HG02798 (cell line): ENCODE measurements at regions not wholly inside any gene's neighbourhood (a gene's known extent, or its start where the extent isn't known, plus 50 kb on each side); places are given as distances from the start of the nearest gene placed in this dataset.
"Not testable (repeated sequence)": the region's sequence is repeated elsewhere in the genome, so short reads cannot be mapped to it uniquely, and the experiment has no call there.

Source experiments
- ATAC-seq: cut with Tn5 transposase; IDR thresholded peaks from one replicate; pipeline ENCODE4 v1.9.1; 2021; ENCODE audit warnings: mild to moderate bottlenecking; ENCODE audit not compliant: unreplicated experiment, poor library complexity

GRCh38 chr2:3116371-3116770 lies 261.2 kb downstream of the EIPR1 start:
- ATAC-seq, result no peak

DNA sequence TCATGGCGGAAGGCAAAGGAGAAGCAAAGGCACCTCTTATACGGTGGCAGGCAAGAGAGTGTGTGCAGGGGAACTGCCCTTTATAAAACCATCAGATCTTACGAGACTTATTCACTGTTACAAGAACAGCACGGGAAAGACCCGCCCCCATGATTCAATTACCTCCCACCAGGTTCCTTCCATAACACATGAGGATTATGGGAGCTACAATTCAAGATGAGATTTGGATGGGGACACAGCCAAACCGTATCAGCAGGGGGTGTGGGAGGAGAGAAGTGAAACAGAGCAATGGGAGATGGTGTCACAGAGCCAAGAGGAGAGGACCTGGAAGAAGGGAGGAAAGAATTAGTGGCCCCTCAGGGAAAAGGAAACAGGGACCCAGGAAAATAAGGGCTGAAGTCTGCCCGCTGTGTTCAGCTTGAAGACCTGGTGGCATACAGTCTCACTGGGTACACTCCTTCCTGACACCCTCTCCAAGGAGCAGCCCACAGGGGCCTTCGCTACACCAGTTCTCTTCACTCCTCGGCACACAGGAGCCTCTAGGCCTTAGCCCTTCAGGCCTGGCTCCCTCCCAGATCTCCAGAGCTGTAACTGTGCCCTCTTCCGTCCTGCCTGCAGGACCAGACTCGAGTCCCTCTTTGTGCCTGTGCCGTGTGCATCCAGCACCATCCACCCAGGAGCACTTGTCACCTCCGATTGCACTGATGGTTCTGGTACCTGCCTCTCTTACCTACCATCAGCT lies 262.1 kb downstream of the EIPR1 start:
- no peak for ATAC-seq

DNA sequence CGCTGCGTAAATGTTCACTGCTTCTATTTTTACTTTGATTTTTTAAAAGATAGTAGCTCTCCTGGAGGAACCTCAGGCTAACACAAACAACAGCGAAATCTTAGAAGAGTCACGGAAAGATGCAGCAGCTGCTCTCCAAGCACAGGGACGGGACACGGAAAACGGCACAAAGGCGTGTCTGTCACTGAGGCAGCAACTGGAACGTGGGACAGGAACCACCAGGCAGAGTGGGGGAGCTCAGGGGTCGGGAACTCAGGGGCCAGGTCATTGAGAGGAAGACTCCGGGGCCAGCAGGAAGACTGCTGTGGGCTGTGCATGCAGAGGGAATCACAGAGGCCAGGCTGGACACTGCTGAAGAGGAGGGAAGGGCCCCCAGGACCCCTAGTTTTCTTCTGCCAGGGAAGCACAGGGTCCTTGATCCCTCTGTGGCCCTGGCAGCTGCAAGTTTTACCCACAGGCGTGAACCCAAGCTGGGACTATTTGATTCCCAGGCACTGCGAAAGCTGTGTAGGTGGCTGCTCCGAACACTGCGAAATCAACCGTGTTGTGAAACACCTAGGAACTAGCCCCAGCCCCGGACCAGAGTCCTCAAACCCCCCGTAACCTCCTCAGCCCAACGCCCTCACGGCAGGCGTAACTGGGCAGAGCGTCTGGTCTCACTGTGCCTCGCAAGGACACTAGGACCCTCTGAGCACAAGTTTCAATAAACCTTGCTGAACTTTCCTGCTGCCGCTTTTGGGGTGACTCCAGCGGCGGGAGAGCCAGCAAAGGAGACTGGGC lies 263.0 kb downstream of the EIPR1 start:
- no peak for ATAC-seq

DNA sequence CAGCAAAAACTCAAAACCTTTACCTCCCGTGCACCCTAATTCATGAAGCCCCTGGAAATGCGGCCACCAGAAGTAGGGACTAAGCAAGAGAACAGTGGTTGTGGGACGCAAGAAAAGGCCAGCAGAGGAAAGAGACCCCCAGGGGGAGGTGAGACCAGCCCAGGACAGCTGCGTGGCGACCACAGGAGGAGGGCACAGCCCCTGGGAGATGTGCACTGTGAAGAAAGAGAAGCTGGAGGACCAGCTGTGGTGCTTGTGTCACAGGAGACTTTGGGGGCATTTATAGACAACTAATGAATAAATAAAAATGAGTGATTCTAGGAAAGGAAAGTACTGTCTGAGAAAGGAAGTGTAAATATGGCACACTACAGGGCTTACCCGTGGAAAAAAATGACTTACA lies 263.8 kb downstream of the EIPR1 start:
- no peak for ATAC-seq

DNA sequence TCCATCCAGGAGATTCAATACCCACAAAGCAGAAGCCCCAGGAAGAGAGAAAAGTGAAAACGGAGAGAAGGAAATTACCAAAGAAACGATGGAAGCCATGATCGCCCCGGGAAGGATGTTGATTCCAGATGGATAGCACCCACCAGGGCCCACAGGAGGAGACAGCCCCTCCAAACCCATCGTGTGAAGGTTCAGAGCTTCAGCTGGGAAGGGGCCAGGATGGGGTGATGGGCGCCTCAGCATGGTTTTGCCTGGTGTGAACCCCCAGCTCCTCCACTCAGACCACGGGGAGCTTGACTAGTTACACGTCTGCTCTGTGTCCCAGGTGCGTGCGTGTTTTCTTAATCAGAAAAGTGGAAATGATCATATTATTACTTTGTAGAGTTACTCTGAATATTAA lies 264.5 kb downstream of the EIPR1 start:
- no peak for ATAC-seq

- ATAC-seq, result no peak
Observed at GRCh38 chr2:3112553-3112952, 265.1 kb downstream of the EIPR1 start.

DNA sequence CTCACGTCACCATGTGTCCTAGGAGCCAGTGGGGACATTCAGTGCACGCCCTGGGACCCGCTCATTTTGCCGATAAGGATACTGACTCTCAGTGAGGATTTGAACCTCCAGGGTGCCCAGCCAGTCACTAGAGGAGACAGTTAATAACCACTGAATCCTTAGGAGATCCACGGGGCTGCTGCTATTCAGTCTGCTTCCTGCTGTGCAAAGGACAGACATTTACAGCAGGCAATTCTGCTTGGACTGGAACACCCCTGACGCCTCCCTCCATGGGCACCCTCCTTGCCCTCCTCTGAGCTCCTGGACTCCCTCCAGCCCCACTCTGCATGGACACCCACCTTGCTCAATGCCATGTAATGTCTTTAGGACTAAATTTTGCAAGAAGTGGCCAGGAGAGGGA lies 265.5 kb downstream of the EIPR1 start:
- no peak for ATAC-seq

DNA sequence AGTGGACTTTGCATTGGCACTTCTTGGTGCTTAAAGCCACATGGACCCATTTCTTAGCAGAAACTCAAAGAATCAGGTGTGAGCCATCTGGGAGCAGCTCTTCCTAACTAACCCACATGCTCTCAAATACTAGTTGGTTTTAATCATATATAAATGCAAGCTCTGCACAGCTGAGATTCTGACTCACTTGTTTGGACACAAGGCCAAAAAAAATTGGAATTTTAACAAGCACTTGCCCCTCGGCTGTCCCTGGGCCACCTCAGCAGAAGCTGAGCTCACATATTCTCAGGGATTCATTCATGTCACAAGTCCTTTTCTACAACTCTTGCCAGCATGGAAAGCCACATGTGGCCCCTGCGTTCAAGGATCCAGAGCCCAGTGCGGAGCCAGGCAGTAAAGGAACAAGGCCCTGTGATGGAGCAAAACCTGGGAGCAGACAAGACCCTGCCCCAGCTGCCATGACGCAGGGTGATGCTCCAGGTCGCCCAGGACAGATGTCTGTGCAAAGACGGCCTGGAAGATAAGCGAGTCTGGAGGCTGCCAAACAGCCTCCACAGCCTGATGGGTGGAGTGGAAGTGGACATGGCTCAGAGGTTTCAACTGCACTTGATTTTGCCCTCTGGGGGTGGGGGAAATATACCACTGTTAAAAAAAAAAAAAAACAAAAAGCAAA lies 266.5 kb downstream of the EIPR1 start:
- ATAC-seq, result no peak

DNA sequence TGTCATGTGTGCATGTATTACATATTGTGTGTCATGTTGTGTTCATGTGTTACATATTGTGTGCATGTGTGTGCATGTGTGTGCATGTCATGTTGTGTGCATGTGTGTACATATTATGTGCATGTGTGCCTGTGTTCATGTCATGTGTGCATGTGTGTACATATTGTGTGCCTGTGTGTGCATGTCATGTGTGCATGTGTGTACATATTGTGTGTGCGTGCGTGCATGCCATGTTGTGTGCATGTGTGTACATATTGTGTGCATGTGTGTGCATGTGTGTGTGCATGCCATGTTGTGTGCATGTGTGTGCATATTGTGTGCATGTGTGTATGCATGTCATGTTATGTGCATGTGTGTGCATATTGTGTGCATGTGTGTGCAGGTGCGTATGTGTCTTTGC lies 267.1 kb downstream of the EIPR1 start:
- no peak for ATAC-seq

GRCh38 chr2:3108710-3109702 lies 268.6 kb downstream of the EIPR1 start:
- ATAC-seq, result no peak

GRCh38 chr2:3108105-3108504 lies 269.5 kb downstream of the EIPR1 start:
- no peak for ATAC-seq

GRCh38 chr2:3107567-3107966 lies 270.1 kb downstream of the EIPR1 start:
- no peak for ATAC-seq

- ATAC-seq, result no peak
Observed at GRCh38 chr2:3105814-3106569, 271.6 kb downstream of the EIPR1 start.

- not testable (repeated sequence) for ATAC-seq
Observed at GRCh38 chr2:3104958-3105813, 272.4 kb downstream of the EIPR1 start.

GRCh38 chr2:3104261-3104660 lies 273.4 kb downstream of the EIPR1 start:
- ATAC-seq, result no peak

DNA sequence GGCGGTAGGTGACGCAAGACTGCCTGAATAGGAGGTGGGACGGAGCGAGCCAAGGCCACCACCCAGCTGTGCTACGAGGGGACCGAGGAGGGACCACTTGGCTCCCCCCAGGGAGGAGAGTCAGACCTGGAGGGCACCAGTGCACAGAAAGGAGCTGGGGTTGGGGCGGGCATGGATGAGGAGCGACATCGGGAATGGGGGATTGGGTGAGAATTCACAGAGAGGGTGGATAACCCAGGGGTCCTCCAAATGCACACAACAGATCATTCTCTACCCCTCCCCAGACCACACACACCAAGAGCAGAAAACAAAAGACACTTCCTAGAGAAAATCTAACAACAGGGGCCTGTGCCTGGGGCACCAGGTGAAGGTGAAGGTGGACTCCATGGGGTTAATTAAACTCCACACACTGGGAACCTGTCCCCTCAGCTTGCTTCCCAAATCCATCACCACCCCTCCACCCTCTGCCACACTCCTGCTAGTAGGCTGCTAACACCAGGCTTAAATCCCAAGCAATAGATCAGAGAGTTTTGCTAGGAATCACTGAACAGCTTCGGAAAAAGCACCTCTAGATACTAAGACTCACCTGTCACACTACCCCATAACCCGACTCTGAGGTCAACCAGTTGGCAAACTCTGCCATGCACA lies 274.6 kb downstream of the EIPR1 start:
- ATAC-seq, result no peak

- no peak for ATAC-seq
Observed at GRCh38 chr2:3102081-3102921, 275.3 kb downstream of the EIPR1 start.
